Liver (tissue), 8 donors: ENCODE measurements at regions not wholly inside any gene's neighbourhood (a gene's known extent, or its start where the extent isn't known, plus 50 kb on each side); places are given as distances from the start of the nearest gene placed in this dataset.

Experiments
- DNase-seq: peaks from one replicate; pipeline ENCODE4 v3.0.0-alpha.2; 2017; ENCODE audit warnings: low spot score
- H3K27ac ChIP-seq, 2 donors: one replicate each; pipeline ENCODE4 v1.7.0; 2013; ENCODE audit warnings: inconsistent platforms in 2 of 2, low read length in 2 of 2, control low read depth in 1 of 2, low read depth in 1 of 2, mild to moderate bottlenecking in 1 of 2
- H3K27me3 ChIP-seq, 4 donors: one replicate each; pipeline versions ENCODE4 v1.6.1 to v1.7.0; 2013; ENCODE audit warnings: low read length in 3 of 4, inconsistent platforms in 1 of 4, mild to moderate bottlenecking in 1 of 4, moderate library complexity in 1 of 4; ENCODE audit not compliant: control insufficient read depth in 4 of 4, insufficient read depth in 4 of 4
- H3K36me3 ChIP-seq, 4 donors: one replicate each; pipeline versions ENCODE4 v1.6.1 to v1.7.0; 2013; ENCODE audit warnings: low read length in 3 of 4, mild to moderate bottlenecking in 3 of 4, low read depth in 1 of 4, moderate library complexity in 1 of 4; ENCODE audit not compliant: control insufficient read depth in 4 of 4, insufficient read depth in 3 of 4
- H3K4me1 ChIP-seq, 4 donors: one replicate each; pipeline versions ENCODE4 v1.6.1 to v1.7.0; 2013; ENCODE audit warnings: low read length in 3 of 4, mild to moderate bottlenecking in 3 of 4, moderate library complexity in 1 of 4; ENCODE audit not compliant: control insufficient read depth in 4 of 4, insufficient read depth in 4 of 4
- H3K4me3 ChIP-seq, 3 donors: one replicate each; pipeline versions ENCODE4 v1.6.1 to v1.7.0; 2013; ENCODE audit warnings: low read length in 3 of 3, control low read depth in 1 of 3, low read depth in 1 of 3, mild to moderate bottlenecking in 1 of 3
- H3K9ac ChIP-seq, 2 donors: one replicate each; pipeline ENCODE4 v1.7.0; 2013; ENCODE audit warnings: low read length in 2 of 2, mild to moderate bottlenecking in 2 of 2, moderate library complexity in 2 of 2, control low read depth in 1 of 2, low read depth in 1 of 2
- H3K9me3 ChIP-seq, 4 donors: one replicate each; pipeline versions ENCODE4 v1.6.1 to v1.7.0; 2013; ENCODE audit warnings: low read length in 3 of 4; ENCODE audit not compliant: control insufficient read depth in 4 of 4
- EGR1 ChIP-seq, 2 donors: IDR thresholded peaks; 2 replicates each; pipeline ENCODE4 v1.6.1; 2016 to 2018; ENCODE audit warnings: antibody characterized with exemption in 2 of 2, low read depth in 2 of 2
- FOXA1 ChIP-seq: IDR thresholded peaks from 2 replicates; pipeline ENCODE4 v1.6.1; 2016; ENCODE audit warnings: antibody characterized with exemption
- FOXA2 ChIP-seq: IDR thresholded peaks from 2 replicates; pipeline ENCODE4 v1.6.1; 2016; ENCODE audit warnings: antibody characterized with exemption
- GABPA ChIP-seq, 2 donors: IDR thresholded peaks in 1 of 2; conservative IDR thresholded peaks in 1 of 2; 2 replicates each; pipeline ENCODE4 v1.6.1; 2016; ENCODE audit warnings: antibody characterized with exemption in 2 of 2, mild to moderate bottlenecking in 1 of 2, moderate library complexity in 1 of 2
- HNF4A ChIP-seq, 2 donors: conservative IDR thresholded peaks; 2 replicates each; pipeline ENCODE4 v1.6.1; 2016; ENCODE audit warnings: antibody characterized with exemption in 2 of 2, mild to moderate bottlenecking in 2 of 2
- HNF4G ChIP-seq: IDR thresholded peaks from 2 replicates; pipeline ENCODE4 v1.6.1; 2016; ENCODE audit warnings: antibody characterized with exemption
- JUND ChIP-seq, 2 donors: IDR thresholded peaks; 2 replicates each; pipeline ENCODE4 v1.6.1; 2016; ENCODE audit warnings: antibody characterized with exemption in 2 of 2
- NR2F2 ChIP-seq: IDR thresholded peaks from 2 replicates; pipeline ENCODE4 v1.6.1; 2016; ENCODE audit warnings: antibody characterized with exemption
- RAD21 ChIP-seq, 2 donors: IDR thresholded peaks; 2 replicates each; pipeline ENCODE4 v1.6.1; 2016; ENCODE audit warnings: antibody characterized with exemption in 2 of 2, mild to moderate bottlenecking in 2 of 2
- RXRA ChIP-seq, 2 donors: IDR thresholded peaks; 2 replicates each; pipeline ENCODE4 v1.6.1; 2017 to 2018; ENCODE audit warnings: antibody characterized with exemption in 2 of 2, mild to moderate bottlenecking in 1 of 2
- SP1 ChIP-seq: IDR thresholded peaks from 2 replicates; pipeline ENCODE4 v1.6.1; 2018; ENCODE audit warnings: antibody characterized with exemption, mild to moderate bottlenecking
- TAF1 ChIP-seq: conservative IDR thresholded peaks from 2 replicates; pipeline ENCODE4 v1.6.1; 2016; ENCODE audit warnings: antibody characterized with exemption, mild to moderate bottlenecking
- YY1 ChIP-seq: IDR thresholded peaks from 2 replicates; pipeline ENCODE4 v1.6.1; 2016; ENCODE audit warnings: antibody characterized with exemption, mild to moderate bottlenecking
- WGBS: extraction: QIAGEN DNeasy Blood & Tissue Kit; methylation state at CpG from one replicate; pipeline ENCODE4 v1.1.7; 2013; 5-methylcytosine and 5-hydroxymethylcytosine counted together
- TF ChIP-seq, protein P1 (sequence below): IDR thresholded peaks from 2 replicates; pipeline ENCODE4 v1.6.1; 2016; ENCODE audit warnings: antibody characterized with exemption
- TF ChIP-seq, protein P2 (sequence below): IDR thresholded peaks from 2 replicates; pipeline ENCODE4 v1.6.1; 2016; ENCODE audit warnings: antibody characterized with exemption
- TF ChIP-seq, protein P3 (sequence below): fragments of 150-350 bp; IDR thresholded peaks from 2 replicates; pipeline ENCODE4 v1.5.1; 2017; ENCODE audit warnings: improper control_type of control experiment, low read depth, low read length; ENCODE audit not compliant: missing input control
- TF ChIP-seq, protein P4 (sequence below): IDR thresholded peaks from 2 replicates; pipeline ENCODE4 v1.6.1; 2016; ENCODE audit warnings: antibody characterized with exemption, mild to moderate bottlenecking
- TF ChIP-seq, protein P5 (sequence below): IDR thresholded peaks from 2 replicates; pipeline ENCODE4 v1.6.1; 2016; ENCODE audit warnings: antibody characterized with exemption
- donor health status: healthy.
- donor health status: healthy.
- donor health status: healthy.
- donor health status: healthy.
- donor health status: healthy.

DNA sequence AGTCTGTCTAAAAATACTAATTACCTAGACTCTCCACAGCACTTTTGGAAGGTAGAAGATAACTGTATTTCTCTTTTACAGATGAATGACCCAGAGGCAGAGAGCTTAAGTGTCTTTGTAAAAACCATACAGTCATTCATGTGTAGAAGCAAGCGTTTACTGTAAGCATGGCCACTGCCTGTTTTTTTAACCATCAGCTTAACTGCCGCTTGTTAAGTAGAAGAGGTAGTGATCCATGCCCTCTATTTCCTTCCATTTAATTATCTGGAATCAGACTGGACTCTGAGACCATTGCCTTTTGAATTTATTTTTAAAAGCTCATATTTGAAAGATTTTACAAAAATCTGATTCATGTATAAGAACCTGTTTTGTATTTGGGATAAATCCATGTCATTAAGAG, 111.2 kb upstream of the TECRL start:
- 63% methylated on average over 2 of the region's 2 CpGs for WGBS
- H3K27me3 ChIP-seq = no peaks in the 10 kb centered on the region
- TF ChIP-seq GABPA (IDR thresholded peaks at IDR 0.05 in 1 of 2, conservative IDR thresholded peaks at IDR 0.05 in 1 of 2) (no peak), SP1 (no peak), FOXA1 (no peak), TAF1 (no peak), YY1 (no peak), EGR1 (IDR thresholded peaks at IDR 0.05; ENCODE audit: low read depth in 2 of 2) (no peak), NR2F2 (no peak), JUND (IDR thresholded peaks at IDR 0.05) (no peak), RXRA (IDR thresholded peaks at IDR 0.05) (no peak), RAD21 (IDR thresholded peaks at IDR 0.05) (no peak), HNF4A (conservative IDR thresholded peaks at IDR 0.05) (no peak)
- TF ChIP-seq, protein P1, sequence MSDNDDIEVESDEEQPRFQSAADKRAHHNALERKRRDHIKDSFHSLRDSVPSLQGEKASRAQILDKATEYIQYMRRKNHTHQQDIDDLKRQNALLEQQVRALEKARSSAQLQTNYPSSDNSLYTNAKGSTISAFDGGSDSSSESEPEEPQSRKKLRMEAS = no peak
- TF ChIP-seq, protein P2, sequence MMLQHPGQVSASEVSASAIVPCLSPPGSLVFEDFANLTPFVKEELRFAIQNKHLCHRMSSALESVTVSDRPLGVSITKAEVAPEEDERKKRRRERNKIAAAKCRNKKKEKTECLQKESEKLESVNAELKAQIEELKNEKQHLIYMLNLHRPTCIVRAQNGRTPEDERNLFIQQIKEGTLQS = no peak
- TF ChIP-seq, protein P3, sequence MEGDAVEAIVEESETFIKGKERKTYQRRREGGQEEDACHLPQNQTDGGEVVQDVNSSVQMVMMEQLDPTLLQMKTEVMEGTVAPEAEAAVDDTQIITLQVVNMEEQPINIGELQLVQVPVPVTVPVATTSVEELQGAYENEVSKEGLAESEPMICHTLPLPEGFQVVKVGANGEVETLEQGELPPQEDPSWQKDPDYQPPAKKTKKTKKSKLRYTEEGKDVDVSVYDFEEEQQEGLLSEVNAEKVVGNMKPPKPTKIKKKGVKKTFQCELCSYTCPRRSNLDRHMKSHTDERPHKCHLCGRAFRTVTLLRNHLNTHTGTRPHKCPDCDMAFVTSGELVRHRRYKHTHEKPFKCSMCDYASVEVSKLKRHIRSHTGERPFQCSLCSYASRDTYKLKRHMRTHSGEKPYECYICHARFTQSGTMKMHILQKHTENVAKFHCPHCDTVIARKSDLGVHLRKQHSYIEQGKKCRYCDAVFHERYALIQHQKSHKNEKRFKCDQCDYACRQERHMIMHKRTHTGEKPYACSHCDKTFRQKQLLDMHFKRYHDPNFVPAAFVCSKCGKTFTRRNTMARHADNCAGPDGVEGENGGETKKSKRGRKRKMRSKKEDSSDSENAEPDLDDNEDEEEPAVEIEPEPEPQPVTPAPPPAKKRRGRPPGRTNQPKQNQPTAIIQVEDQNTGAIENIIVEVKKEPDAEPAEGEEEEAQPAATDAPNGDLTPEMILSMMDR = no peak
- TF ChIP-seq, protein P4, sequence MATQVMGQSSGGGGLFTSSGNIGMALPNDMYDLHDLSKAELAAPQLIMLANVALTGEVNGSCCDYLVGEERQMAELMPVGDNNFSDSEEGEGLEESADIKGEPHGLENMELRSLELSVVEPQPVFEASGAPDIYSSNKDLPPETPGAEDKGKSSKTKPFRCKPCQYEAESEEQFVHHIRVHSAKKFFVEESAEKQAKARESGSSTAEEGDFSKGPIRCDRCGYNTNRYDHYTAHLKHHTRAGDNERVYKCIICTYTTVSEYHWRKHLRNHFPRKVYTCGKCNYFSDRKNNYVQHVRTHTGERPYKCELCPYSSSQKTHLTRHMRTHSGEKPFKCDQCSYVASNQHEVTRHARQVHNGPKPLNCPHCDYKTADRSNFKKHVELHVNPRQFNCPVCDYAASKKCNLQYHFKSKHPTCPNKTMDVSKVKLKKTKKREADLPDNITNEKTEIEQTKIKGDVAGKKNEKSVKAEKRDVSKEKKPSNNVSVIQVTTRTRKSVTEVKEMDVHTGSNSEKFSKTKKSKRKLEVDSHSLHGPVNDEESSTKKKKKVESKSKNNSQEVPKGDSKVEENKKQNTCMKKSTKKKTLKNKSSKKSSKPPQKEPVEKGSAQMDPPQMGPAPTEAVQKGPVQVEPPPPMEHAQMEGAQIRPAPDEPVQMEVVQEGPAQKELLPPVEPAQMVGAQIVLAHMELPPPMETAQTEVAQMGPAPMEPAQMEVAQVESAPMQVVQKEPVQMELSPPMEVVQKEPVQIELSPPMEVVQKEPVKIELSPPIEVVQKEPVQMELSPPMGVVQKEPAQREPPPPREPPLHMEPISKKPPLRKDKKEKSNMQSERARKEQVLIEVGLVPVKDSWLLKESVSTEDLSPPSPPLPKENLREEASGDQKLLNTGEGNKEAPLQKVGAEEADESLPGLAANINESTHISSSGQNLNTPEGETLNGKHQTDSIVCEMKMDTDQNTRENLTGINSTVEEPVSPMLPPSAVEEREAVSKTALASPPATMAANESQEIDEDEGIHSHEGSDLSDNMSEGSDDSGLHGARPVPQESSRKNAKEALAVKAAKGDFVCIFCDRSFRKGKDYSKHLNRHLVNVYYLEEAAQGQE = no peak
- TF ChIP-seq, protein P5, sequence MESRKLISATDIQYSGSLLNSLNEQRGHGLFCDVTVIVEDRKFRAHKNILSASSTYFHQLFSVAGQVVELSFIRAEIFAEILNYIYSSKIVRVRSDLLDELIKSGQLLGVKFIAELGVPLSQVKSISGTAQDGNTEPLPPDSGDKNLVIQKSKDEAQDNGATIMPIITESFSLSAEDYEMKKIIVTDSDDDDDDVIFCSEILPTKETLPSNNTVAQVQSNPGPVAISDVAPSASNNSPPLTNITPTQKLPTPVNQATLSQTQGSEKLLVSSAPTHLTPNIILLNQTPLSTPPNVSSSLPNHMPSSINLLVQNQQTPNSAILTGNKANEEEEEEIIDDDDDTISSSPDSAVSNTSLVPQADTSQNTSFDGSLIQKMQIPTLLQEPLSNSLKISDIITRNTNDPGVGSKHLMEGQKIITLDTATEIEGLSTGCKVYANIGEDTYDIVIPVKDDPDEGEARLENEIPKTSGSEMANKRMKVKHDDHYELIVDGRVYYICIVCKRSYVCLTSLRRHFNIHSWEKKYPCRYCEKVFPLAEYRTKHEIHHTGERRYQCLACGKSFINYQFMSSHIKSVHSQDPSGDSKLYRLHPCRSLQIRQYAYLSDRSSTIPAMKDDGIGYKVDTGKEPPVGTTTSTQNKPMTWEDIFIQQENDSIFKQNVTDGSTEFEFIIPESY = no peak

DNA sequence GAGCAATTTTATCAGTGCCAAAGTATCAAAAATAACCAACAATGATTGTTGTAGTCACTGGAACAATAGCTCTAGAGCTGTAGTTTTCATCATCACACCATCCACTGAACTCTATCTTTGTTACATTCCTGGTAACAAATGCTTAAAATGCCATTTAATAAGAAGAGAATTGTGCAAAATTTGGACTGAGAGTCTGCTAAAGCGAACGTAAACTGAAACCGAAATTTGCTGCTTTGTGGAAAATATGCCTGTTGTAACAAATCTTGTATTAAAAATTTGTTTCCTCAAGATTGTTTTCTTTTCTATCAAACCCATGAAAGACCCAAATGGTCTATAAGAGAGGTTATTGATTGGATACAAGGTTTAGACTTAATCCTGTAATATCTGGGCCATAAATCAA, 109.3 kb upstream of the TECRL start:
- Histone ChIP-seq H3K4me1 (no peaks in the 10 kb centered on the region), H3K9ac (no peak overlapping the region), H3K4me3 (no peak overlapping the region), H3K9me3 (no peaks in the 10 kb centered on the region), H3K27ac (no peak overlapping the region), H3K36me3 (no peaks in the 10 kb centered on the region), H3K27me3 (no peaks in the 10 kb centered on the region)
- DNase-seq = no peak
- WGBS = 83% methylated on average over 3 of the region's 3 CpGs
- TF ChIP-seq, protein P5 = no peak
- TF ChIP-seq TAF1 (no peak), HNF4A (conservative IDR thresholded peaks at IDR 0.05) (no peak), HNF4G (no peak), GABPA (IDR thresholded peaks at IDR 0.05 in 1 of 2, conservative IDR thresholded peaks at IDR 0.05 in 1 of 2) (no peak), EGR1 (IDR thresholded peaks at IDR 0.05; ENCODE audit: low read depth in 2 of 2) (no peak), FOXA1 (no peak), RAD21 (IDR thresholded peaks at IDR 0.05) (no peak), SP1 (no peak), YY1 (no peak), RXRA (IDR thresholded peaks at IDR 0.05) (no peak), FOXA2 (no peak), JUND (IDR thresholded peaks at IDR 0.05) (no peak), NR2F2 (no peak)
- TF ChIP-seq, protein P1 = no peak

More for the DNA sequence above, 111.2 kb upstream of the TECRL start:
- DNase-seq = no peak
- Histone ChIP-seq H3K9ac (no peak overlapping the region), H3K27ac (no peak overlapping the region), H3K4me1 (no peaks in the 10 kb centered on the region), H3K4me3 (no peak overlapping the region), H3K36me3 (no peaks in the 10 kb centered on the region), H3K9me3 (no peaks in the 10 kb centered on the region)
